Astrocyte of the cerebellum (primary cell): ENCODE measurements at regions not wholly inside any gene's neighbourhood (a gene's known extent, or its start where the extent isn't known, plus 50 kb on each side); places are given as distances from the start of the nearest gene placed in this dataset.

Experiments used
- DNase-seq: peaks from one replicate; pipeline ENCODE4 v3.0.0-alpha.2; 2011; ENCODE audit warnings: low read depth
- H3K4me3 ChIP-seq: 2 replicates; pipeline ENCODE4 v1.5.1; 2011; ENCODE audit warnings: mild to moderate bottlenecking, low read depth, low read length, moderate library complexity
- in situ Hi-C: cut with HindIII; loops from 2 replicates; pipeline ENCODE4 v1.10.0; 2017; ENCODE audit warnings: low sequenced_read_pairs
- TF ChIP-seq, protein P1 (sequence below): IDR thresholded peaks from 2 replicates; pipeline ENCODE4 v1.5.1; 2012; ENCODE audit warnings: low read length, low read depth, moderate library complexity, mild to moderate bottlenecking; ENCODE audit errors: missing control alignments

DNA sequence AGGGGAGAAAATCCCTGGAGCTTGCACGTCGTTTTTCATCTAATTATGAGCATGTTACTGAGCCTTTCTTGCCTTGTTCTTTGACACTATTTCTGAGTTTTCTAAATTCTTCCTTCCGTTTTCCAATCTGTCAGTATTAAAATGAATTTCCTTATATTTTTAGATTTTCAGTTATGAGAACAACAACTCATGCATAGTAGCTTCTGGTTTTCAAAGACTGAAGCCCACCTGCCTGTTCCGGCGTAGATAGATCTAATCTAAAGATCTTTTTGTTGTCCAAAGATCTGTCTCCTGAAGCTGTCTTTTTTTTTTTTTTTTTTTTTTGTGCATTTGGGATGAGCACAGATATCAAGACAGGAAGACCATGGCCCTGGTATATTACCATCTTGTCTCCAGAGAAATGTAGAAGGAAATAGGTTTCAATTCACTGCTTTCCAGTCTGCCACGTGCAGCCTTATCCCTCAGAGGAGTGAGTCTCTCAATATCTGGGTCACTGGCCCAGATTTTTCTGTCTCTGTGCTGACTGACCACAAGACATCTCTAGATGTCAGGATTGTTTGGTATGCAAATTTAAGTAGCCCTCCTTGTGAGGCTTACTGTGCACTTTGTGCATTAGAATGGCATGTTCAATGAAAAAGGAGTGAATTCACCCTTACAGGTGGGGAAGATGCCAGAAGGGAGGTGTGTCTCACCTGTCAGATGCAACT, 222.3 kb upstream of the TMC3 start:
- no peak for DNase-seq

GRCh38 chr15:81595752-81596151, 221.7 kb upstream of the TMC3 start:
- no peak overlapping the region for H3K4me3 ChIP-seq
- in situ Hi-C loops: no loop called here
- DNase-seq: no peak
- TF ChIP-seq, protein P1, sequence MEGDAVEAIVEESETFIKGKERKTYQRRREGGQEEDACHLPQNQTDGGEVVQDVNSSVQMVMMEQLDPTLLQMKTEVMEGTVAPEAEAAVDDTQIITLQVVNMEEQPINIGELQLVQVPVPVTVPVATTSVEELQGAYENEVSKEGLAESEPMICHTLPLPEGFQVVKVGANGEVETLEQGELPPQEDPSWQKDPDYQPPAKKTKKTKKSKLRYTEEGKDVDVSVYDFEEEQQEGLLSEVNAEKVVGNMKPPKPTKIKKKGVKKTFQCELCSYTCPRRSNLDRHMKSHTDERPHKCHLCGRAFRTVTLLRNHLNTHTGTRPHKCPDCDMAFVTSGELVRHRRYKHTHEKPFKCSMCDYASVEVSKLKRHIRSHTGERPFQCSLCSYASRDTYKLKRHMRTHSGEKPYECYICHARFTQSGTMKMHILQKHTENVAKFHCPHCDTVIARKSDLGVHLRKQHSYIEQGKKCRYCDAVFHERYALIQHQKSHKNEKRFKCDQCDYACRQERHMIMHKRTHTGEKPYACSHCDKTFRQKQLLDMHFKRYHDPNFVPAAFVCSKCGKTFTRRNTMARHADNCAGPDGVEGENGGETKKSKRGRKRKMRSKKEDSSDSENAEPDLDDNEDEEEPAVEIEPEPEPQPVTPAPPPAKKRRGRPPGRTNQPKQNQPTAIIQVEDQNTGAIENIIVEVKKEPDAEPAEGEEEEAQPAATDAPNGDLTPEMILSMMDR: no peak

More for the DNA sequence above, 222.3 kb upstream of the TMC3 start:
- TF ChIP-seq, protein P1: no peak
- H3K4me3 ChIP-seq: no peak overlapping the region
- in situ Hi-C loops: no loop called here

DNA sequence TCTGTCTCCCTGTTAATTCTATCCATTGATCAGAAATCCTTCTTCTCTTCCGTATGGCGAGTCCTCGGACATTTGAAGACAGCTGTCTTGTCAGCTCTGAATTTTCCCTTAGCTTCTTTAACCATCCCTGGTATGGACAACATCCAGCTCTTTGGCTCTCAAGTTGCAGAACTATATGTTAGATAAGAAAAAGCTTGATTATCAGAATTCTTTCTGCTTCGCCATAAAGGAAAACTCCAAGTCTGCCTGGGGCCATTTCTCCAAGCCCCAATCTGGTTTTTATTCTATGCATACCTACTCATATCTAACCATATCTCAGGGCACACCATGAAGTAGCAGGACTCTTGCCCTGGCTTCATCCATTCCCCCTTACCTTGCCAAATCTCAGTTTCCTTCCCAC, 215.7 kb upstream of the TMC3 start:
- no peak overlapping the region for H3K4me3 ChIP-seq
- TF ChIP-seq, protein P1: no peak
- in situ Hi-C loops: no loop called here
- no peak for DNase-seq

DNA sequence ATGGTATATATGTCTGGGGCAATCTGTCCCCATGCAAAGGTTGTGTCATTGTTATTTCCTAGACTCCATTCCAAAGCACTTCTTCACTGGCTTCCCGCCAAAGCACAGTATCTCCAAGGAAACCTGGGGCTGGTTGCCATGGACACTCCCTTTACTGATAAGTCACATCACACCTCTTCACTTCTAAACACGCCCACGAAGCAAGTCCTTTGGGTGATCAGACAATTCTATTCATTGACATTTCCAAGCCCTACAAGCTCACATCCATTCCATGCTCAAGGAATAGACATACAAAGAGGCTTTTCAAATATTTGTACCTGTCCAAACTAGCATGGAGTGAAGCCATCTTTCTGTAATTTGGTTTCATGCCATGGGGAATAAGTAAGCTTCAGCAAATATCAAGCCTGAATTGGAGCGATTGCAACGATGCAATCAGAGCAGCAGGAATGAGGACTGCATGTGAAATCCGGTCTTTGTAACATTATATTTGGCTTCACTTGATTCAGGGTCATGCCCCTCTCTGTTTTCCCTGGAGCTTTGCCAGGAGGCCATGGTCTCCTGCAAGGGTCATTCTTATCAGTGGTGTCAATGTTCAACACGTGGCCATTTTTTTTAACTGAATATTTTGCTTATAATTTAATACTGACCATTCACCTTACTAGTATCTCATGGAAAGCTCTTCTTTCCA, 201.6 kb upstream of the TMC3 start:
- TF ChIP-seq, protein P1: no peak
- in situ Hi-C loops: no loop called here
- H3K4me3 ChIP-seq: no peak overlapping the region
- no peak for DNase-seq

DNA sequence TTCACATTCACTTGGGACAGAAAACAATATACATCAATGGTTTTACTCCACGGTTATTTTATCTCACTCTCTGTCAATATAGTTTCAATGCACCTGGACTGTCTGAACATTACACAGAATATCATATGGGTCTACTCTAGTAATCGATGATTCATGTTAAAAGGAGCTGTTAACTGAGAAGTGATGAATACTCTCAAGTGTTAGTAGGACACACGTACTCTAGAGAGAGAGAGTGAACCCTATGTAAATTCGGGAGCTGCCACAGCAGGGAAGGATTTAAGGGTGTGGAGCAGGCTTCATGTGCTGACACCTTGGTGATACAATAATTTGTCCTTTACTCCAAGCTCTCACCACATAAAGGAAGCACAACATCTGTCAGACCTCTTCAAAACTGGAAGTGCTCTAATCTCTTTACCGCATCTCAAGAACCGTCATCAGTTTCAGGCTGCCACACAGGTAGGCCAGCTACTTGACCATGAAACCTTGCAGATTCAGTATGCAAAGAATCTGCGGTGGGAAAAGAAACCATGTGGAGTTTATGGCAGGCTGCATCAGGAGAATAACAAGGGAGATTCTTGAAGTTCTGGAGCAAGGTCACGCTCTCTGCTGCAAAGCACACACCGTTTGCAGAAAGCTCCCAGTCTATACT, 199.2 kb upstream of the TMC3 start:
- TF ChIP-seq, protein P1: no peak
- in situ Hi-C loops: no loop called here
- DNase-seq: no peak
- H3K4me3 ChIP-seq: no peak overlapping the region

DNA sequence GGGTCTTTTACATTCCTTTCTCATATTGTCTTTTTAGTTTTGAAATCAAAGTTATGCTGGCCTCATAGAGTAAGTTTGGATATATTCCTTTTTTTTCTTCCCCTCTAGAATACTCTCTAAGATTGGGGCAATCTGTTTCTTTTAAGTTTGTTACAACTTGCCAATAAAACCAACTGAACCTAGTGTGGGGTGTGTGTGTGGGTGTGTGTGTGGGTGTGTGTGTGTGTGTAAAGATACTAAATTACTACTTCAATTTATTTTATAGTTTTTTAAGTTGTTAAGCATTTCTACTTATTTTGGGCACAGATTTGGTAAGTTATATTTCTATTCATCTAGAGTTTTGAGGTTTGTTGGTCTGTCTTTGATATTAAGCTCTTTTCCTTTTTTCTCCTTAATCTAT, 198.2 kb upstream of the TMC3 start:
- no peak for DNase-seq

More for the DNA sequence above, 198.2 kb upstream of the TMC3 start:
- TF ChIP-seq, protein P1: no peak
- in situ Hi-C loops: no loop called here
- no peak overlapping the region for H3K4me3 ChIP-seq
